GM12872 (cell line): ENCODE measurements at regions not wholly inside any gene's neighbourhood (a gene's known extent, or its start where the extent isn't known, plus 50 kb on each side); places are given as distances from the start of the nearest gene placed in this dataset.

Experiments used
- TF ChIP-seq, protein P1 (sequence below): IDR thresholded peaks from 3 replicates; pipeline ENCODE4 v1.5.1; 2011; ENCODE audit warnings: low read depth, mild to moderate bottlenecking, low read length, moderate library complexity; ENCODE audit not compliant: insufficient read depth

DNA sequence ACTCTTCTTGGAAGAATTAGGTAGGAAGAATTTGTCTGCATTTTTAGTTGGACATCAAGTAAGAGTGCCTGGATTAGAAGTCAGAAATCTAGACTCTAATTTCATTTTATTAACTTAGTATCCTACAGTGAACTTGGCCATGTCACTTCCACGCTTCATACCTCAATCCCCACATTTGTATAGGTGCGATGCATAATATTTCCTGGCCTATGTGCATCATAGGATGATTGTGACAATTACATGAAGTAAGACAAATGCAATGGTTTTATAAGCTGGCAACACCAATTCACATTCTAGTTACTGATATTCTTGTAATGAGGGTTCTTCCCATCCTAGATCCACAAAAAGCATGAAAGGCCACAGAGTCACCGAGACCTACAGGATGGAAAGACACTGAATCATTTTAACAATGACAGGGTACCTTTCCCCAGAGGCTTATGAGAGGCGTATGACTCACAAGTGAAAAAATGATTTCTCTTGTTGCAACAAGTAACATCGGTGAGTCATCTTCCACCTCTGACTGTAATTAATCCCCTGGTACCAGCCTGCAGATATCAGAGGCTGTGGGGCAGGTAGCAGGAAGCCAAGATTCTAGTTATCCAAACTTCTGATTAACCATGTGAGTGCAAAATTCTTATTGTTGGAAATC, 56.0 kb upstream of the OR5AK2 start:
- TF ChIP-seq, protein P1, sequence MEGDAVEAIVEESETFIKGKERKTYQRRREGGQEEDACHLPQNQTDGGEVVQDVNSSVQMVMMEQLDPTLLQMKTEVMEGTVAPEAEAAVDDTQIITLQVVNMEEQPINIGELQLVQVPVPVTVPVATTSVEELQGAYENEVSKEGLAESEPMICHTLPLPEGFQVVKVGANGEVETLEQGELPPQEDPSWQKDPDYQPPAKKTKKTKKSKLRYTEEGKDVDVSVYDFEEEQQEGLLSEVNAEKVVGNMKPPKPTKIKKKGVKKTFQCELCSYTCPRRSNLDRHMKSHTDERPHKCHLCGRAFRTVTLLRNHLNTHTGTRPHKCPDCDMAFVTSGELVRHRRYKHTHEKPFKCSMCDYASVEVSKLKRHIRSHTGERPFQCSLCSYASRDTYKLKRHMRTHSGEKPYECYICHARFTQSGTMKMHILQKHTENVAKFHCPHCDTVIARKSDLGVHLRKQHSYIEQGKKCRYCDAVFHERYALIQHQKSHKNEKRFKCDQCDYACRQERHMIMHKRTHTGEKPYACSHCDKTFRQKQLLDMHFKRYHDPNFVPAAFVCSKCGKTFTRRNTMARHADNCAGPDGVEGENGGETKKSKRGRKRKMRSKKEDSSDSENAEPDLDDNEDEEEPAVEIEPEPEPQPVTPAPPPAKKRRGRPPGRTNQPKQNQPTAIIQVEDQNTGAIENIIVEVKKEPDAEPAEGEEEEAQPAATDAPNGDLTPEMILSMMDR, result no peak

- TF ChIP-seq, protein P1, result no peak
These were observed 65.6 kb upstream of the OR5AK2 start for GRCh38 chr11:56923116-56923515.

DNA sequence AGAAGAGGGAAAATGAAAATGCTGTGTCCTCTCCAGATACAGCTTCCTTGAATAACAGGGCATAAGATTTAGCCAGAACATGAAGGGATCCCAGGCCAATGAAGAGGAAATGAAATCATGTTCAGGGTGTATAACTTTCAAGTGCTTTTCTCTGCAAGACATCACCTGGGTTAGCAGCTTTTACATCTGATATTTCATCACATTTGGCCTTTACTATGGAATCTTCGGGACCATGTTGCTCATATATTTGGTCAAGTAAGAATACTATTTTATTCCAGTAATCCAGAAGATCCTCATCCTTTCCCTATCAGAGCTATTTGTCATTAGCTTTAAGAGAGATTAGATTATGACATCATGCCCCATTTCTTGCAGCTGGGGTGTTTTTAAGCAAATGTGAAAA, 66.3 kb upstream of the OR5AK2 start:
- TF ChIP-seq, protein P1, result no peak

DNA sequence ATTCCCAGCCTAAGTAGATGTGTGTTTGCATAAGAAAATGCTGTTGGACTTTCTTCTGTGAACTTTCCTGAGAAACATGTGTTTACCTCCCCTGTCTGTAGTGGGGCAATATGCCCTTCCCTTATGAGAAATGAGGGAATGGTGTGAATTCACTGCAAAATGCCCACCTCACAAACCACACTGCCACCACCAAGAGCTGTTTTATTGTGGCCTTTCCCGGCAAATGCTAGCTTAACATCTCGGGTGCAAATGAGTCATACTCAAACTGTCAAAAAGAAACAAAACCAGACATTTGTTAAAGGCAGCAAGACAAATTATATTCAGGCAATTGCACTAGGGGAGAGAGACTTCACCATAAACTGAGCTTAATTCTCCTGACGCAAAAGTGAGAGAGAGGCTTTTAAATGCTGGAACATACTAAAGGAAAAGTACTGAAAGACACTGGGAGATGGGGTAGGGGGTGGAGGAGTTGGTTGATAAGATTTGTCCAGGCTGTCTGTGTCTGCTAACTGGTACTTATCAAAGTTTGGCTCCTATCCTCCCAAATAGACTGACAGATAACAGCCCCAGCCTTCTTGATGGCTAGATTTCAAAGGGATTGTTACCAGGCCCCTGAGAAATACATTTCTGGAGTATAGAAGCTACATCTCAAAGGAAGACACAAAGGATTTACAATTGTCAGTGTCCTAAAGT, 70.9 kb upstream of the OR5AK2 start:
- TF ChIP-seq, protein P1, result no peak

GRCh38 chr11:56916587-56916986, 72.1 kb upstream of the OR5AK2 start:
- TF ChIP-seq, protein P1, result no peak

DNA sequence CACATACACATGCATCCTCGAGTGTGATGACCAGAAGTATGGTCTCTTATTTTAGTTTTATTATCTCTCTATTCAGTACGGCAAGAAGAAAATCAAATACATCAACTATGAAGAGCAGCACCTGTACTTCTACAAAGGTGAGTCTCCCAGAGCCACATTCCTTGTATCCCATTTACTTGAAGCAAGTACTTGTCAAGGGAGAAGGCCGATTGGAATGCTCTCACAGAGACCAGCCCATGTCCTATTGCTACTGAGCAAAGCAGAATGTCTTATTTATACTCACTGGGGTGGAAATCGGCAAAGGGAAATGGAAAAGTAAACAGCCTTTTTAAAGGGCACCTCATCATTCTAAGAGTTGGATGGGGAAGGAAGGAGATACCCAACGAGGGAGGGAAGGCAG, 72.6 kb upstream of the OR5AK2 start:
- TF ChIP-seq, protein P1, result no peak

DNA sequence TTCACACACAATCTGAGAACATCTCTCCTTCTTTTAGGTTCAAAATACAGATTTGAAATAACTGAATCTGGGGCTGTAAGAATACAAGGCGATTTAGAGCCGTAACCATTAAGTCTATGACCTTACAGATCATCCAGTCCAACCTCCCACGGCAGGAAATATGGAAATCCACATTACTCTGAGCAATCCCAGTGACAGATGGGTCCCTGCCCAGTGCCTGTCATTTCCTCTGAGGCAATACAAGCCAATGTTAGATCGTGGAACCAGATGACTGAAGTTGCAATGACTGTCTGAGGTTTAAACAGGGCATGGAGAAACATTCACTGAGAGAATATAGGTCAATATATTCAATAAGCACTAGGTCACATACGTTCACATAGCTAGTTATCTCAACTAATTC, 77.4 kb upstream of the OR5AK2 start:
- TF ChIP-seq, protein P1, result no peak
